Endothelial cell of umbilical vein (primary cell): ENCODE measurements at regions not wholly inside any gene's neighbourhood (a gene's known extent, or its start where the extent isn't known, plus 50 kb on each side); places are given as distances from the start of the nearest gene placed in this dataset.

ENCODE experiments used
- BruUV-seq: library from RNA; stranded (reverse); fragments of 400-500 nt; replicated peaks from 2 replicates; lab custom pipeline; 2021; lab: Mats Ljungman, UMichigan
- CTCF ChIA-PET: fragments of 300-600, 350-600 bp; sonication (Branson Sonifier 250); formaldehyde crosslinking; loops from one replicate; lab custom pipeline; 2021; ENCODE audit warnings: antibody characterized with exemption, inconsistent platforms; lab: Charles Lee
- POLR2A ChIA-PET: fragments of 300-600, 350-600 bp; sonication (Branson Sonifier 250); formaldehyde crosslinking; loops from one replicate; lab custom pipeline; 2021; ENCODE audit warnings: antibody characterized with exemption, inconsistent platforms; lab: Charles Lee
- DNase-seq: peaks from one replicate; pipeline ENCODE4 v3.0.0-alpha.2; 2011; ENCODE audit warnings: low read depth, low spot score
- FAIRE-seq: peaks from 2 replicates; lab custom pipeline; 2011; peaks lifted over from hg19 to GRCh38; lab: Jason Lieb, UNC
- H2AFZ ChIP-seq: 2 replicates; pipeline ENCODE4 v1.6.0; 2012; ENCODE audit warnings: low read depth, low read length, control low read depth, inconsistent platforms
- H3K27ac ChIP-seq: 2 replicates; pipeline ENCODE4 v1.5.1; 2011; ENCODE audit warnings: low read depth, mild to moderate bottlenecking, control low read depth, low read length, moderate library complexity; ENCODE audit not compliant: insufficient read depth
- H3K27me3 ChIP-seq, 2 experiments: 2 replicates each; pipeline versions ENCODE4 v1.6.0 to v1.6.1; 2011; ENCODE audit warnings: low read length in 2 of 2, mixed read lengths in 1 of 2; ENCODE audit not compliant: control insufficient read depth in 2 of 2, insufficient read depth in 2 of 2
- H3K36me3 ChIP-seq, 2 experiments: 2 replicates in 1 of 2; 3 replicates in 1 of 2; pipeline ENCODE4 v1.5.1; 2011; ENCODE audit warnings: low read length in 2 of 2, mild to moderate bottlenecking in 1 of 2, moderate library complexity in 1 of 2; ENCODE audit not compliant: control insufficient read depth in 2 of 2, insufficient read depth in 2 of 2; ENCODE audit errors: extremely low read depth in 1 of 2
- H3K4me1 ChIP-seq: 3 replicates; pipeline ENCODE4 v1.5.1; 2011; ENCODE audit warnings: mild to moderate bottlenecking, low read length; ENCODE audit not compliant: control insufficient read depth, insufficient read depth; ENCODE audit errors: extremely low read depth
- H3K4me2 ChIP-seq: 2 replicates; pipeline ENCODE4 v1.6.1; 2011; ENCODE audit warnings: low read length, control low read depth, mixed read lengths; ENCODE audit not compliant: insufficient read depth
- H3K4me3 ChIP-seq, 3 experiments: fragments of 200-600 bp in 1 of 3; sonication (generic), shearing (Covaris generic) in 1 of 3; replicated peaks in 1 of 3; 2 replicates each; pipeline ENCODE4 v1.5.1; 2011 to 2016; ENCODE audit warnings: control low read depth in 3 of 3, low read length in 3 of 3, mild to moderate bottlenecking in 2 of 3, inconsistent platforms in 1 of 3, low read depth in 1 of 3, moderate library complexity in 1 of 3; ENCODE audit not compliant: insufficient read depth in 1 of 3
- H3K79me2 ChIP-seq: 2 replicates; pipeline ENCODE4 v1.6.0; 2012; ENCODE audit warnings: low read length, inconsistent platforms; ENCODE audit not compliant: control insufficient read depth, insufficient read depth
- H3K9ac ChIP-seq: replicated peaks from 2 replicates; pipeline ENCODE3; 2011; ENCODE audit warnings: low read length, control low read depth; ENCODE audit not compliant: insufficient read depth; ENCODE audit errors: extremely low read depth
- H3K9me1 ChIP-seq: replicated peaks from 3 replicates; pipeline ENCODE4 v1.6.0; 2011; ENCODE audit warnings: mild to moderate bottlenecking, low read length; ENCODE audit not compliant: control insufficient read depth, insufficient read depth; ENCODE audit errors: extremely low read depth
- H3K9me3 ChIP-seq: replicated peaks from 2 replicates; pipeline ENCODE4 v1.5.1; 2012; ENCODE audit warnings: low read length, inconsistent platforms; ENCODE audit not compliant: control insufficient read depth, insufficient read depth
- H4K20me1 ChIP-seq: replicated peaks from 2 replicates; pipeline ENCODE3; 2011; ENCODE audit warnings: mild to moderate bottlenecking, low read length; ENCODE audit not compliant: control insufficient read depth, insufficient read depth; ENCODE audit errors: extremely low read depth
- FOS ChIP-seq: IDR thresholded peaks from 2 replicates; pipeline ENCODE4 v1.6.1; 2011; ENCODE audit warnings: mild to moderate bottlenecking, low read length, moderate library complexity, borderline replicate concordance; ENCODE audit not compliant: insufficient read depth
- MYC ChIP-seq: IDR thresholded peaks from one replicate; pipeline ENCODE4 v1.6.1; 2011; ENCODE audit warnings: mild to moderate bottlenecking, low read depth, low read length
- POLR2AphosphoS5 ChIP-seq: IDR thresholded peaks from 2 replicates; pipeline ENCODE4 v1.6.1; 2012; ENCODE audit warnings: low read depth, mild to moderate bottlenecking, control low read depth, low read length, moderate library complexity; ENCODE audit not compliant: insufficient read depth
- dilution Hi-C: fragments of 300-500 bp; cut with MboI; formaldehyde crosslinking; loops from one replicate; pipeline ENCODE4 v1.15.0; 2019; ENCODE audit warnings: low sequenced_read_pairs; ENCODE audit not compliant: extremely low pct_ligation_motif_present
- intact Hi-C: fragments of 100-400 bp; cut with micrococcal nuclease; formaldehyde crosslinking; loops from one replicate; pipeline ENCODE4 v1.10.0; 2022

DNA sequence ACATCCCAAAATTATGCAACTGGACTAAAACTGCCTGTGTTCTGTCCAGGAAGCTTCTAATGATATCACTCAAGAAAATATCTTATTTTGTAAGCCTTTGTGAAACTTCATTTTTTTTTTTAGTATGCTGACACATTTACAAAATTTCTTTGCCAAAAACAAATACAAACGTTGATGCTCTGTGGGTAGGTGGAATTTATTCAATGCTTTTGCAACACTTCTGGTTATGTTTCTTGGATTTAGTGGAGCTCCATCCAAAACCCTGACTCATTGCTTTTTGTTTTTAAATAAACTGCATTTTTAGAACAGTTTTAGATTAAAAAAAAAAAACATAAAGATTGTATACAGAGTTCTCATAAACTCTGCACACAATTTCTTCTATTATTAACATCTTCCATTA lies 250.9 kb upstream of the MAOA start:
- H3K9me1 ChIP-seq: no peaks in the 10 kb centered on the region
- no peak for FAIRE-seq

DNA sequence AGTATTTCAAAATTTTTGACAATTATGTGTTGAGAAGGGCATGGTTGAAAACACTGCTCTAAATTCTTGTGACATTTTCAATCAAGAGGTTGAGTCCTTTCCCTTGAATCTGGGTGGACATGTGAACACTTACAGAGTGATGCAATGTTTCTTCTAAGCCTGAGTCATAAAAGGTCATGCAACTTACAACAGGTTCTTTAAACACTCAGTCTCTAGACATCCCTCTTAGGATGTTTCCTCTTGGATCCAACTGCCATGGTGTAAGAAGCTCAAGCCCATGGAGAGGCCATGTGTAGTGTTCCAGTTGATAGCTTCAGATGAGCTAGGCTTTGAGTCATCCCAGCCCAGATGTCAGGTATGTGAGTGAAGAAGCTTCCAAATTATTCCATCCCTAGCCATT lies 232.2 kb upstream of the MAOA start:
- ChIA-PET POLR2A (no interaction called here), CTCF (no interaction called here)
- no peaks in the 10 kb centered on the region for H4K20me1 ChIP-seq
- no TSS peak for BruUV-seq
- no peak overlapping the region for H3K27ac ChIP-seq
- FAIRE-seq: no peak
- no peaks in the 10 kb centered on the region for H3K79me2 ChIP-seq
- intact Hi-C loops: no loop called here
- H3K27me3 ChIP-seq: no peaks in the 10 kb centered on the region
- no peaks in the 10 kb centered on the region for H3K9me3 ChIP-seq
- DNase-seq: no peak
- H2AFZ ChIP-seq: no peak overlapping the region
- no peak overlapping the region for H3K9ac ChIP-seq
- no peak overlapping the region for H3K4me2 ChIP-seq
- H3K36me3 ChIP-seq: no peaks in the 10 kb centered on the region
- H3K4me3 ChIP-seq: no peak overlapping the region
- no peak for TF ChIP-seq FOS
- no peaks in the 10 kb centered on the region for H3K9me1 ChIP-seq
- dilution Hi-C loops: no loop called here
- no peaks in the 10 kb centered on the region for H3K4me1 ChIP-seq

More for the DNA sequence above, 250.9 kb upstream of the MAOA start:
- Histone ChIP-seq H3K79me2 (no peaks in the 10 kb centered on the region), H2AFZ (no peak overlapping the region), H4K20me1 (no peaks in the 10 kb centered on the region), H3K27me3 (no peaks in the 10 kb centered on the region), H3K36me3 (no peaks in the 10 kb centered on the region), H3K4me2 (no peak overlapping the region), H3K9ac (no peak overlapping the region), H3K27ac (no peak overlapping the region), H3K9me3 (no peaks in the 10 kb centered on the region), H3K4me1 (no peaks in the 10 kb centered on the region), H3K4me3 (no peak overlapping the region)
- DNase-seq: no peak
- TF ChIP-seq FOS (no peak), MYC (no peak), POLR2AphosphoS5 (no peak)
- intact Hi-C loops (no loop called here), dilution Hi-C loops (no loop called here)
- CTCF ChIA-PET: no interaction called here
- POLR2A ChIA-PET: no interaction called here
- BruUV-seq: no TSS peak
